Suprapubic skin (tissue), 4 donors: ENCODE measurements at regions not wholly inside any gene's neighbourhood (a gene's known extent, or its start where the extent isn't known, plus 50 kb on each side); places are given as distances from the start of the nearest gene placed in this dataset.

Source experiments
- DNase-seq, 2 donors: peaks; one replicate each; pipeline ENCODE4 v3.0.0-alpha.2; 2019; ENCODE audit warnings: low spot score in 2 of 2
- H3K27ac ChIP-seq: fragments of 200-600 bp; sonication (generic); one replicate; pipeline ENCODE4 v1.5.1; 2019
- H3K27me3 ChIP-seq: fragments of 200-600 bp; sonication (generic); one replicate; pipeline ENCODE4 v1.5.1; 2019
- H3K36me3 ChIP-seq: fragments of 200-600 bp; sonication (generic); one replicate; pipeline ENCODE4 v1.5.1; 2019
- H3K4me1 ChIP-seq: fragments of 200-600 bp; sonication (generic); one replicate; pipeline ENCODE4 v1.5.1; 2019
- H3K4me3 ChIP-seq: fragments of 200-600 bp; sonication (generic); one replicate; pipeline ENCODE4 v1.5.1; 2019; ENCODE audit warnings: mild to moderate bottlenecking
- H3K9me3 ChIP-seq: fragments of 200-600 bp; sonication (generic); one replicate; pipeline ENCODE4 v1.5.1; 2019
- CTCF ChIP-seq, 2 donors: fragments of 200-600 bp in 1 of 2; fragments of 450-650 bp in 1 of 2; sonication (generic) in 1 of 2; IDR thresholded peaks; one replicate each; pipeline ENCODE4 v1.5.1; 2016 to 2019; ENCODE audit warnings: antibody characterized with exemption in 2 of 2, mild to moderate bottlenecking in 1 of 2, moderate library complexity in 1 of 2
- EP300 ChIP-seq: sonication (generic); formaldehyde crosslinking; IDR thresholded peaks from one replicate; pipeline ENCODE4 v1.6.1; 2017; ENCODE audit warnings: antibody characterized with exemption
- POLR2A ChIP-seq, 2 donors: fragments of 450-650 bp; IDR thresholded peaks; one replicate each; pipeline ENCODE4 v1.6.1; 2017; ENCODE audit warnings: antibody characterized with exemption in 2 of 2, mild to moderate bottlenecking in 2 of 2, moderate library complexity in 2 of 2
- POLR2AphosphoS5 ChIP-seq, 3 donors: sonication (generic); formaldehyde crosslinking; IDR thresholded peaks; one replicate each; pipeline ENCODE4 v1.6.1; 2017; ENCODE audit warnings: antibody characterized with exemption in 3 of 3
- WGBS: methylation state at CpG from one replicate; pipeline ENCODE4 v1.1.5; 2018; 5-methylcytosine and 5-hydroxymethylcytosine counted together

- no peak for TF ChIP-seq POLR2A (IDR thresholded peaks at IDR 0.05)
- no peak for TF ChIP-seq POLR2AphosphoS5 (IDR thresholded peaks at IDR 0.05)
- no peak for TF ChIP-seq CTCF (IDR thresholded peaks at IDR 0.05)
- no peak for TF ChIP-seq EP300
- H3K36me3 ChIP-seq, result no peaks in the 10 kb centered on the region
- H3K9me3 ChIP-seq, result no peaks in the 10 kb centered on the region
- no peak overlapping the region for H3K4me3 ChIP-seq
- H3K27me3 ChIP-seq, result no peaks in the 10 kb centered on the region
- H3K27ac ChIP-seq, result no peak overlapping the region
- WGBS, result 85% methylated on average over 1 of the region's 1 CpG
- DNase-seq, result no peak
- H3K4me1 ChIP-seq, result no peaks in the 10 kb centered on the region
Measured at GRCh38 chr3:164221297-164221696, 857.0 kb downstream of the SI start.

- H3K27me3 ChIP-seq, result no peaks in the 10 kb centered on the region
- WGBS, result 100% methylated on average over 1 of the region's 1 CpG
- H3K9me3 ChIP-seq, result no peaks in the 10 kb centered on the region
- no peak for DNase-seq
- no peaks in the 10 kb centered on the region for H3K4me1 ChIP-seq
- no peak overlapping the region for H3K4me3 ChIP-seq
- H3K27ac ChIP-seq, result no peak overlapping the region
- no peaks in the 10 kb centered on the region for H3K36me3 ChIP-seq
- TF ChIP-seq CTCF (IDR thresholded peaks at IDR 0.05) (no peak), POLR2A (IDR thresholded peaks at IDR 0.05) (no peak), EP300 (no peak), POLR2AphosphoS5 (IDR thresholded peaks at IDR 0.05) (no peak)
Measured at GRCh38 chr3:164209363-164209762, 868.9 kb downstream of the SI start.

- Histone ChIP-seq H3K27me3 (no peaks in the 10 kb centered on the region), H3K4me3 (no peak overlapping the region), H3K36me3 (no peaks in the 10 kb centered on the region), H3K9me3 (no peaks in the 10 kb centered on the region), H3K27ac (no peak overlapping the region), H3K4me1 (no peaks in the 10 kb centered on the region)
- TF ChIP-seq CTCF (IDR thresholded peaks at IDR 0.05) (no peak), POLR2A (IDR thresholded peaks at IDR 0.05) (no peak), POLR2AphosphoS5 (IDR thresholded peaks at IDR 0.05) (no peak), EP300 (no peak)
- no peak for DNase-seq
- 28% methylated on average over 2 of the region's 2 CpGs for WGBS
Measured at GRCh38 chr3:164208821-164209220, 869.5 kb downstream of the SI start.

GRCh38 chr3:164208048-164208447, 870.2 kb downstream of the SI start:
- Histone ChIP-seq H3K27ac (no peak overlapping the region), H3K4me3 (no peak overlapping the region), H3K36me3 (no peaks in the 10 kb centered on the region), H3K9me3 (no peaks in the 10 kb centered on the region), H3K4me1 (no peaks in the 10 kb centered on the region), H3K27me3 (no peaks in the 10 kb centered on the region)
- WGBS, result 53% methylated on average over 2 of the region's 2 CpGs
- DNase-seq, result no peak
- TF ChIP-seq EP300, result no peak
- TF ChIP-seq POLR2AphosphoS5 (IDR thresholded peaks at IDR 0.05), result no peak
- no peak for TF ChIP-seq CTCF (IDR thresholded peaks at IDR 0.05)
- no peak for TF ChIP-seq POLR2A (IDR thresholded peaks at IDR 0.05)

- Histone ChIP-seq H3K36me3 (no peaks in the 10 kb centered on the region), H3K9me3 (no peaks in the 10 kb centered on the region), H3K4me1 (no peaks in the 10 kb centered on the region), H3K27me3 (no peaks in the 10 kb centered on the region), H3K4me3 (no peak overlapping the region), H3K27ac (no peak overlapping the region)
- TF ChIP-seq CTCF (IDR thresholded peaks at IDR 0.05) (no peak), POLR2AphosphoS5 (IDR thresholded peaks at IDR 0.05) (no peak), EP300 (no peak), POLR2A (IDR thresholded peaks at IDR 0.05) (no peak)
- 38% methylated on average over 1 of the region's 1 CpG for WGBS
- DNase-seq, result no peak
Measured at GRCh38 chr3:164200053-164200823, 878.1 kb downstream of the SI start.
